HG03196 (cell line): ENCODE measurements at regions not wholly inside any gene's neighbourhood (a gene's known extent, or its start where the extent isn't known, plus 50 kb on each side); places are given as distances from the start of the nearest gene placed in this dataset.

Experiments used
- ATAC-seq: cut with Tn5 transposase; IDR thresholded peaks from one replicate; pipeline ENCODE4 v1.9.1; 2021; ENCODE audit not compliant: unreplicated experiment

- ATAC-seq, result no peak
Observed at GRCh38 chr1:239268941-239269340, 117.4 kb upstream of the CHRM3 start.

GRCh38 chr1:239268007-239268406 is 118.4 kb upstream of the CHRM3 start:
- no peak for ATAC-seq

GRCh38 chr1:239263801-239264200 is 122.6 kb upstream of the CHRM3 start:
- no peak for ATAC-seq

- ATAC-seq, result no peak
Observed at GRCh38 chr1:239262538-239262937, 123.8 kb upstream of the CHRM3 start.

GRCh38 chr1:239261521-239261920 is 124.8 kb upstream of the CHRM3 start:
- ATAC-seq, result no peak

GRCh38 chr1:239260842-239261241 is 125.5 kb upstream of the CHRM3 start:
- ATAC-seq, result no peak

- no peak for ATAC-seq
Observed at GRCh38 chr1:239255628-239256160, 130.7 kb upstream of the CHRM3 start.

- no peak for ATAC-seq
Observed at GRCh38 chr1:239254999-239255398, 131.4 kb upstream of the CHRM3 start.

- no peak for ATAC-seq
Observed at GRCh38 chr1:239253032-239253431, 133.3 kb upstream of the CHRM3 start.

GRCh38 chr1:239250353-239251035 is 135.9 kb upstream of the CHRM3 start:
- ATAC-seq, result no peak

GRCh38 chr1:239247285-239247684 is 139.1 kb upstream of the CHRM3 start:
- no peak for ATAC-seq

- ATAC-seq, result no peak
Observed at GRCh38 chr1:239244084-239244483, 142.3 kb upstream of the CHRM3 start.

GRCh38 chr1:239243006-239243405 is 143.4 kb upstream of the CHRM3 start:
- ATAC-seq, result no peak

GRCh38 chr1:239242404-239242803 is 144.0 kb upstream of the CHRM3 start:
- ATAC-seq, result no peak

GRCh38 chr1:239240736-239241135 is 145.6 kb upstream of the CHRM3 start:
- ATAC-seq, result no peak

GRCh38 chr1:239239529-239239928 is 146.8 kb upstream of the CHRM3 start:
- no peak for ATAC-seq

- no peak for ATAC-seq
Observed at GRCh38 chr1:239237912-239238311, 148.5 kb upstream of the CHRM3 start.

- no peak for ATAC-seq
Observed at GRCh38 chr1:239233626-239234025, 152.7 kb upstream of the CHRM3 start.

- no peak for ATAC-seq
Observed at GRCh38 chr1:239232921-239233320, 153.4 kb upstream of the CHRM3 start.

GRCh38 chr1:239228451-239228850 is 157.9 kb upstream of the CHRM3 start:
- no peak for ATAC-seq

- ATAC-seq, result no peak
Observed at GRCh38 chr1:239225396-239225795, 161.0 kb upstream of the CHRM3 start.

GRCh38 chr1:239224100-239224499 is 162.3 kb upstream of the CHRM3 start:
- no peak for ATAC-seq

- ATAC-seq, result no peak
Observed at GRCh38 chr1:239222999-239223398, 163.4 kb upstream of the CHRM3 start.
